ENCODE measurements at regions not wholly inside any gene's neighbourhood (a gene's known extent, or its start where the extent isn't known, plus 50 kb on each side); places are given as distances from the start of the nearest gene placed in this dataset.

DNA sequence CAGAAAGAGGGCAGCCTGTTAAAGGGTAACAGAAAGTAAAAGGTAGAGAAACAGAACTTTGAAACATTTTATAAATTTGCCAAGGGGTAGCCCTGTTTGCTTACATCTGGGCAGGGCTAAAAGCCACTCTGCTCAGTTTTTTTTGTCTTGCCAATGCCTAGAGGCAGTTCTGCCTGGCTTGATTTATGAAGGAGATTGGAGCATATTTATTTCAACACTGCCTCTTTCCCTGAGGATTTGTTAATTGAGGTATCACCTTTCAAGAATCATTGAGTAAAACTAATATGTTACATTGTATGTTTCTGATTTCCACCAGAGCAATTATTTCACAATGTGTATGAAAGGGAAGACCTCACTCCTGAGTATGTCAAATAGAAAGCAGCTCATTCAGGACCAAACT is 160.8 kb downstream of the GXYLT1 start (continued):
- TF ChIP-seq ZNF148 (tag by site-specific recombination; IDR thresholded peaks at IDR 0.05; ENCODE audit: borderline replicate concordance) = no peak
- TF ChIP-seq ZNF426 (tag by site-specific recombination; IDR thresholded peaks at IDR 0.05) = no peak
- TF ChIP-seq ZBTB8A (tag by site-specific recombination; IDR thresholded peaks at IDR 0.05) = peak; percentile 56
- TF ChIP-seq, protein P1, sequence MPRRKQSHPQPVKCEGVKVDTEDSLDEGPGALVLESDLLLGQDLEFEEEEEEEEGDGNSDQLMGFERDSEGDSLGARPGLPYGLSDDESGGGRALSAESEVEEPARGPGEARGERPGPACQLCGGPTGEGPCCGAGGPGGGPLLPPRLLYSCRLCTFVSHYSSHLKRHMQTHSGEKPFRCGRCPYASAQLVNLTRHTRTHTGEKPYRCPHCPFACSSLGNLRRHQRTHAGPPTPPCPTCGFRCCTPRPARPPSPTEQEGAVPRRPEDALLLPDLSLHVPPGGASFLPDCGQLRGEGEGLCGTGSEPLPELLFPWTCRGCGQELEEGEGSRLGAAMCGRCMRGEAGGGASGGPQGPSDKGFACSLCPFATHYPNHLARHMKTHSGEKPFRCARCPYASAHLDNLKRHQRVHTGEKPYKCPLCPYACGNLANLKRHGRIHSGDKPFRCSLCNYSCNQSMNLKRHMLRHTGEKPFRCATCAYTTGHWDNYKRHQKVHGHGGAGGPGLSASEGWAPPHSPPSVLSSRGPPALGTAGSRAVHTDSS (tag by site-specific recombination; IDR thresholded peaks at IDR 0.05) = no peak
- TF ChIP-seq FEZF1 (tag by site-specific recombination; IDR thresholded peaks at IDR 0.05) = peak; percentile 87
- TF ChIP-seq ZFP41 (tag by site-specific recombination; IDR thresholded peaks at IDR 0.05; ENCODE audit: borderline replicate concordance) = no peak
- TF ChIP-seq, protein P2, sequence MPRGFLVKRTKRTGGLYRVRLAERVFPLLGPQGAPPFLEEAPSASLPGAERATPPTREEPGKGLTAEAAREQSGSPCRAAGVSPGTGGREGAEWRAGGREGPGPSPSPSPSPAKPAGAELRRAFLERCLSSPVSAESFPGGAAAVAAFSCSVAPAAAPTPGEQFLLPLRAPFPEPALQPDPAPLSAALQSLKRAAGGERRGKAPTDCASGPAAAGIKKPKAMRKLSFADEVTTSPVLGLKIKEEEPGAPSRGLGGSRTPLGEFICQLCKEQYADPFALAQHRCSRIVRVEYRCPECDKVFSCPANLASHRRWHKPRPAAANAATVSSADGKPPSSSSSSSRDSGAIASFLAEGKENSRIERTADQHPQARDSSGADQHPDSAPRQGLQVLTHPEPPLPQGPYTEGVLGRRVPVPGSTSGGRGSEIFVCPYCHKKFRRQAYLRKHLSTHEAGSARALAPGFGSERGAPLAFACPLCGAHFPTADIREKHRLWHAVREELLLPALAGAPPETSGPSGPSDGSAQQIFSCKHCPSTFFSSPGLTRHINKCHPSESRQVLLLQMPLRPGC (tag by site-specific recombination; IDR thresholded peaks at IDR 0.05) = peak; percentile 53; the same call in 1 of the 2 replicates
- TF ChIP-seq, protein P3, sequence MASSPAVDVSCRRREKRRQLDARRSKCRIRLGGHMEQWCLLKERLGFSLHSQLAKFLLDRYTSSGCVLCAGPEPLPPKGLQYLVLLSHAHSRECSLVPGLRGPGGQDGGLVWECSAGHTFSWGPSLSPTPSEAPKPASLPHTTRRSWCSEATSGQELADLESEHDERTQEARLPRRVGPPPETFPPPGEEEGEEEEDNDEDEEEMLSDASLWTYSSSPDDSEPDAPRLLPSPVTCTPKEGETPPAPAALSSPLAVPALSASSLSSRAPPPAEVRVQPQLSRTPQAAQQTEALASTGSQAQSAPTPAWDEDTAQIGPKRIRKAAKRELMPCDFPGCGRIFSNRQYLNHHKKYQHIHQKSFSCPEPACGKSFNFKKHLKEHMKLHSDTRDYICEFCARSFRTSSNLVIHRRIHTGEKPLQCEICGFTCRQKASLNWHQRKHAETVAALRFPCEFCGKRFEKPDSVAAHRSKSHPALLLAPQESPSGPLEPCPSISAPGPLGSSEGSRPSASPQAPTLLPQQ (tag by site-specific recombination; IDR thresholded peaks at IDR 0.05) = 0 out of 2 replicates have a peak, but pooled peaks have one; percentile 38
- TF ChIP-seq ZXDB (tag by site-specific recombination; IDR thresholded peaks at IDR 0.05) = peak; percentile 34; the same call in 1 of the 2 replicates
- TF ChIP-seq, protein P4, sequence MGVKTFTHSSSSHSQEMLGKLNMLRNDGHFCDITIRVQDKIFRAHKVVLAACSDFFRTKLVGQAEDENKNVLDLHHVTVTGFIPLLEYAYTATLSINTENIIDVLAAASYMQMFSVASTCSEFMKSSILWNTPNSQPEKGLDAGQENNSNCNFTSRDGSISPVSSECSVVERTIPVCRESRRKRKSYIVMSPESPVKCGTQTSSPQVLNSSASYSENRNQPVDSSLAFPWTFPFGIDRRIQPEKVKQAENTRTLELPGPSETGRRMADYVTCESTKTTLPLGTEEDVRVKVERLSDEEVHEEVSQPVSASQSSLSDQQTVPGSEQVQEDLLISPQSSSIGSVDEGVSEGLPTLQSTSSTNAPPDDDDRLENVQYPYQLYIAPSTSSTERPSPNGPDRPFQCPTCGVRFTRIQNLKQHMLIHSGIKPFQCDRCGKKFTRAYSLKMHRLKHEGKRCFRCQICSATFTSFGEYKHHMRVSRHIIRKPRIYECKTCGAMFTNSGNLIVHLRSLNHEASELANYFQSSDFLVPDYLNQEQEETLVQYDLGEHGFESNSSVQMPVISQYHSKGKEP (tag by site-specific recombination; IDR thresholded peaks at IDR 0.05) = peak; percentile 70
- TF ChIP-seq ZNF660 (tag by site-specific recombination; IDR thresholded peaks at IDR 0.05) = no peak
- peak; percentile 67; the same call in 1 of the 2 replicates for TF ChIP-seq ZNF184 (tag by site-specific recombination; IDR thresholded peaks at IDR 0.05)
- peak; percentile 68 for TF ChIP-seq SP7 (tag by site-specific recombination; IDR thresholded peaks at IDR 0.05)
- peak; percentile 26; the same call in 1 of the 2 replicates for TF ChIP-seq BCL6B (tag by site-specific recombination; IDR thresholded peaks at IDR 0.05)
- no peak for TF ChIP-seq ZNF548 (tag by site-specific recombination; IDR thresholded peaks at IDR 0.05)
- no peak for TF ChIP-seq ZNF311 (tag by site-specific recombination; IDR thresholded peaks at IDR 0.05; ENCODE audit: borderline replicate concordance)
- peak; percentile 60; the same call in 1 of the 2 replicates for TF ChIP-seq ZEB2 (tag by site-specific recombination; IDR thresholded peaks at IDR 0.05)
- peak; percentile 65; the same call in 1 of the 2 replicates for TF ChIP-seq KLF10 (tag by site-specific recombination; IDR thresholded peaks at IDR 0.05)
- TF ChIP-seq ZNF394 (tag by site-specific recombination; IDR thresholded peaks at IDR 0.05; ENCODE audit: borderline replicate concordance) = no peak
- no peak for TF ChIP-seq ZNF214 (tag by site-specific recombination; IDR thresholded peaks at IDR 0.05; ENCODE audit: borderline replicate concordance)
- 0 out of 2 replicates have a peak, but pooled peaks have one; percentile 49 for TF ChIP-seq ZNF629 (tag by site-specific recombination; IDR thresholded peaks at IDR 0.05)
- TF ChIP-seq PRDM10 (tag by site-specific recombination; IDR thresholded peaks at IDR 0.05) = no peak
- peak; percentile 9; the same call in 1 of the 2 replicates for TF ChIP-seq ZSCAN30 (tag by site-specific recombination; IDR thresholded peaks at IDR 0.05)
- peak; percentile 78 for TF ChIP-seq OSR2 (tag by site-specific recombination; IDR thresholded peaks at IDR 0.05)
- TF ChIP-seq ZNF366 (tag by site-specific recombination; conservative IDR thresholded peaks at IDR 0.05) = 0 out of 2 replicates have a peak, but pooled peaks have one; percentile 28

All from HEK293 (cell line).